ENCODE measurements at regions not wholly inside any gene's neighbourhood (a gene's known extent, or its start where the extent isn't known, plus 50 kb on each side); places are given as distances from the start of the nearest gene placed in this dataset.

GRCh38 chr15:61422773-61423172 lies 193.7 kb upstream of the RORA start:
- no peak for TF ChIP-seq CTCF (IDR thresholded peaks at IDR 0.05; ENCODE audit: low read depth, low read length, missing control alignments)
- no peak for DNase-seq (ENCODE audit: extremely low read depth, low read depth)
- H3K4me3 ChIP-seq (replicated peaks; ENCODE audit: low read depth, low read length), result no peak overlapping the region

GRCh38 chr15:61421938-61422337 lies 192.8 kb upstream of the RORA start:
- TF ChIP-seq CTCF (IDR thresholded peaks at IDR 0.05; ENCODE audit: low read depth, low read length, missing control alignments), result no peak
- DNase-seq (ENCODE audit: extremely low read depth, low read depth), result no peak
- H3K4me3 ChIP-seq (replicated peaks; ENCODE audit: low read depth, low read length), result no peak overlapping the region

GRCh38 chr15:61421470-61421869 lies 192.4 kb upstream of the RORA start:
- H3K4me3 ChIP-seq (replicated peaks; ENCODE audit: low read depth, low read length), result no peak overlapping the region
- no peak for TF ChIP-seq CTCF (IDR thresholded peaks at IDR 0.05; ENCODE audit: low read depth, low read length, missing control alignments)
- no peak for DNase-seq (ENCODE audit: extremely low read depth, low read depth)

GRCh38 chr15:61420546-61420945 lies 191.4 kb upstream of the RORA start:
- no peak for TF ChIP-seq CTCF (IDR thresholded peaks at IDR 0.05; ENCODE audit: low read depth, low read length, missing control alignments)
- no peak overlapping the region for H3K4me3 ChIP-seq (replicated peaks; ENCODE audit: low read depth, low read length)
- DNase-seq (ENCODE audit: extremely low read depth, low read depth), result no peak

- TF ChIP-seq CTCF (IDR thresholded peaks at IDR 0.05; ENCODE audit: low read depth, low read length, missing control alignments), result no peak
- DNase-seq (ENCODE audit: extremely low read depth, low read depth), result no peak
- no peak overlapping the region for H3K4me3 ChIP-seq (replicated peaks; ENCODE audit: low read depth, low read length)
These were observed 186.6 kb upstream of the RORA start for GRCh38 chr15:61415617-61416120.

- H3K4me3 ChIP-seq (replicated peaks; ENCODE audit: low read depth, low read length), result no peak overlapping the region
- DNase-seq (ENCODE audit: extremely low read depth, low read depth), result no peak
- no peak for TF ChIP-seq CTCF (IDR thresholded peaks at IDR 0.05; ENCODE audit: low read depth, low read length, missing control alignments)
These were observed 182.9 kb upstream of the RORA start for GRCh38 chr15:61411902-61412510.

GRCh38 chr15:61410662-61411061 lies 181.6 kb upstream of the RORA start:
- no peak for DNase-seq (ENCODE audit: extremely low read depth, low read depth)

More at GRCh38 chr15:61410662-61411061, 181.6 kb upstream of the RORA start:
- no peak overlapping the region for H3K4me3 ChIP-seq (replicated peaks; ENCODE audit: low read depth, low read length)
- no peak for TF ChIP-seq CTCF (IDR thresholded peaks at IDR 0.05; ENCODE audit: low read depth, low read length, missing control alignments)

Measured in HFF-Myc (cell line).